ENCODE measurements at regions not wholly inside any gene's neighbourhood (a gene's known extent, or its start where the extent isn't known, plus 50 kb on each side); places are given as distances from the start of the nearest gene placed in this dataset.

DNA sequence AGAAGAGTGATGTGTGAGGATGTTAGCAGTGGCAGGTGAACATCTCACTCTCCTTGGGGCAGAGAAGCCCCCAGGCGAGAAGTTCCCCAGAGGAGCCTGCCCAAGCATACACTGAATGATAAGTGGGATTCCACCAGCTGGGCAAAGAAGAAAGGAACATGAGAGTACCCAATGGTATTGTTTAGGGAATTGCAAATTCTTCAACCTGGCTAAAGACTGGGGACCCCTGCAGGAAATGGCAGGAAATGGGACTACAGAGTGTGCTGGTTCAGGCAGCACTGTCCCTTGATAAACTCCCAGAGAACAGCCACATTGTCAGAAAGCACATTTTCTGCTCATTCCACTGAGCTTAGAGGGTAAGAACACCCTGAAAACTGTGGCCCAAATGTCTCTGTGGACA, 121.3 kb downstream of the RPS29 start:
- DNase-seq (ENCODE audit: low read depth in 2 of 2) = no peak

DNA sequence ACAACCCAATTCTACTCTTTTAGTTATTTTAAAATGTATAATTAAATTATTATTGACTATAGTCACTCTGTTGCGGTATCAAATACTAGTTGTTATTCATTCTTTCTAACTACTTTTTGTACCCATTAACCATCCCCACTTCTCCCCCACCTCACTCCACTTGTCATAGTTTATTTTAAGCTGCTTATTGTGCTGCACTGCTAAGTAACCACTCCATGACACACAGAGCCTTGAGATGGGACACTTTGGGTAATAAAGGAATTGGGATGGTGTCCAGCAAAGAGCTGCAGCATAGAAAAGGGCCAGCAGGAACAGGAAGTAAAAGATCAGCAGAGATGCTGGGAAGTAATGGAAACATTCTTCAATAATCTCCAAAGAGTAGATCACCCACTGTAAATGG, 123.0 kb downstream of the RPS29 start:
- DNase-seq (ENCODE audit: low read depth in 2 of 2) = no peak

DNA sequence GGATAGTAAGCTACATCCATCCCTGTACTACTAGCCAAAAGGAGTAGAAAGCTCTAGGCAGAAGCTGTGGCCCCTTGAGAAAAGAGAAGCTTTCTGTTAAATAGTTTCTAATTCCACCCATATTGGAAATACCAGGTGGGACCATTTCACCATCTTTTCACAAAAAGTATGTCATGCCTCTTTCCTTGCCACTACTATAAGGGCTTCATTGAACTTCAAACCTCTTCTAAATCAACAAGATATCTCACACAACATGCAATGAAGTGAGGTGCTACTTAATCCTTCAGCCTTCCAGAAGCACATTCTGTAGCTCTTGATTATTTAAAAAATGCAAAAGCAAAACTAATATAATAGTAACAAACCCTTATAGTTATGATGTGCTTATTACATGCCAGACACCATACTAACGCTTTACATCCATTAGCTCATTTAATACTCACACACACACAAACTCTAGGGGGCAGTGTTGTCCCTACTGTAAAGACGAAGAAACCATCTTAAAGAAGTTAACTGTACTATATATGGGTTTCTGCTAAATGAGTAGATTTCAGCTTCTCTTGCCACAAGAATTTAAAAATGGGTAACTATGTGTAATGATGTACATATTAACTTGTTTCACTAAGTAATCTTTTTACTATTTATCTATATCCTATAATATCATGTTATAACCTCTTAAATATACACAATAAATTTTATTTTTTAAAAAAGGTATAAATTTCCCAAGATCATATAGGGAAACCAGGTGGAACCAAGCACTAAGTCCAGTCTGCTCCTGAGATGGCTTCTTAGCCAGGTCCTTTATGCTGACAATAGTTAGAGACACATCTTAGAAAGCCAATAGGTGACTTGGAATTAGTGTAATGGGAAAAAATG, 124.4 kb downstream of the RPS29 start:
- DNase-seq (ENCODE audit: low read depth in 2 of 2) = peak; percentile 7 to 33

DNA sequence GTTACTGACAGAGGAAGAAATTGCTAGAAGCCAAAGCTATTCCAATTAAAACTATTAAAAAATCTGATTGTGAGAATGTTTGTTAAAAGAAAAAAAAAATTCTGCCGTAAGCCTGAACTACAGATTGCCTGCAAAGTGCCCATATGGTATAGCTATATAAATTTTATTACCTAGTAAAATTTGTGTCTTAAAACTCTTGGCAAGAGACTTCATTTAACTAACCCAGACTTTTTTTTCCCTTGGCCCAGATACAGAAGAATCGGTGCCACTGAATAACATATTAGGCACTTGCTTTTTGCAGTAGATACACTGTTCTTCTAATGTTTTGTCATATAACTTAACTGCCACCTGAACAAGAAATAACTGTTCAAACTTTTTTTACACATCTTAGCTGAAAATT, 125.5 kb downstream of the RPS29 start:
- DNase-seq (ENCODE audit: low read depth in 2 of 2) = no peak

DNA sequence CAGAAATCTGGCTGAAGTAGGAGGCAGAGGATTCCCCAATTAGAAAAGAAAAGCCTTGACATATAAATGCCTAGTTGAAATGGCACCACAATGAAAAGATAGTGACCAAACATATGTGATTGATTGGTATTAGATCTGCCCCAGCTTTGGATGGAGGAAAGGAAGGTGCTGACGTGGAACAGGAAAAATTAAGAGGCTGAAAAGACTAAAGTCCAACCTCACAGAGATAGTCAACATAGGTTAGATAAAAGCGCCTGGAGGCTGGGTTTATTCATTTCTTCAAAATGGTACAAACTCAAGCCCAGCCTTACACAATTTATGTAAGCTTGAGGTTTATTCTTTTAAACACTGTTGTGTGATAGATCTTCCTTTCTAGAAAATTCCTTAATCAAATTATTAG, 129.6 kb downstream of the RPS29 start:
- no peak for DNase-seq (ENCODE audit: low read depth in 2 of 2)

DNA sequence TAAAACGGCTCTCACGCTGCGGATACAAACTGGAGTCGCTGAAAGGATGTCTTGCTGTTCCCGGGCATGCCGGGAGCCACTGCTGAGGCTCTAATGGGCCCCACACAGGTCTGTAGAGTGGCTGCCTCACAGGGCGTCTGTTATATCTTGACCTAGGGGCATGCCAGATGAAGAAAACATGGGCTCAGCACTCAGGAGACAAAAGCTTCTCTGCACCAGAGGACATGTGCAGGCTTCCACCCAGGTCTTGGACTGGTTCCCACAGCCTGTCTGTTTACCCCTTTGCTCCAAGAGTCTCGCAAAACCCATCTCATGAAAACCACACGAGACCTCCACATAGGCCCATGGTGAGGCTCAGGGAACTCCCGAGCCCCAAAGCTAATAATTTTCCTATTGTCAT, 134.2 kb downstream of the RPS29 start:
- DNase-seq (ENCODE audit: low read depth in 2 of 2) = no peak

DNA sequence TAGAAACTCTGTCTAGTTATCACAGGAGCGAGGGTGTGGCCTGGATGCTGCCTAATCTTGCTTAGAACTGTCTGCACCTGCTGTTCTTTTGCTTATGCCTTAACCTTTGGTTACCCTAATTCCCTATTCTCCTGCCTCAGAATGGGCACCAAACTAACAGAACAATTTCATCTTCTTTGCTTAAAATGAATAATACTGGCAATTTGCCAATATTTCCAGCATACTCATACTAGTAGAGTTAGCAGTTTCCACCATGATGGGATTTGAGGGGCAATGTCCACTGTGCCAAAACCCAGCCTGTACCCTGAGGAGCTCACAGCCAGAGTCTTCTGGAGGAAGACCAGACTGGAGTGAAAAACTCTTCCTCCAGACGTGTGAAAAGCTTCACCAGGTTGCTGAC, 136.4 kb downstream of the RPS29 start:
- DNase-seq (ENCODE audit: low read depth in 2 of 2) = no peak

DNA sequence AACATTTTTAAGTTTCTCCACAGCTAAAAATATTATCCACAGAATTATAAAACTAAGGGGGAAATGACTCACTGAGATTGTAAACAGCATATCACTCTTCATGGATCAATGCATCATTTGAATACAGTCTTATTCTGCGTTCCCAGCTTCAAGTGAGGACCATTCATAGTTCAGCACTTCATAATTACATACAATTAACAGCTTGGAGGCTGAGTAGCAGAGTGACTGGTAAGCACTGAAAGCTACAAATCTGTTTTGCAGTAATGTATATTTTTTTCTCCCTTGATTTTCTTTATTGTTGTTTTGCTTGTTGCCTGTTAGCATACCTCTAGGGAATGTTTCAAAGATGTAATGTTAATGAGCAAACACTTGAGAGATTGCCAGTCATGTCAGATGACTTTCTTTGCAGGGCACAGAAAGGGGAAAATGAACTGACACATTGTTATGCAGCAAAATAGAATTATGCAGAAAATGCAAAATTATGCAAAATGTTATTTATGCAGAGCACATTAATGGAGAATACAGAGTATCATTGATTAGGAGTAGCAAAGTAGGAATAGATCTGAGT, 138.6 kb downstream of the RPS29 start:
- no peak for DNase-seq (ENCODE audit: low read depth in 2 of 2)

DNA sequence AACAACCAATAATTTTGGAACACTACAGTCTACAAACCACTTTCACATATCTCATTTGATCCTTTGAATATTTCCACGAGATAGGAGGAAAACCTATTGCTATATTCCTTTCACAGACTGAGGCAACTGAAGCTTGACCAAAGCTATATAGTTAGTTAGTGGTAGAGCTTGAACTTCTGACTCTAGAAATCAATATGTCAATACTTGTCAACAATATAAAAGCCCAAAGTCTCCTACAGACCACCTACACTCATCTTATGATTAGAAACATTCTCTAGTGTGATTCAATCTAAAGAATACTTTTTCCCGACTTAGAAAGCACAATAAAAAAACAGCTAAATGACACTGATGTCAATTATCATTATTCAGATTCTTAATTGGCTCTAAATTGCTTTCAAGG, 139.4 kb downstream of the RPS29 start:
- no peak for DNase-seq (ENCODE audit: low read depth in 2 of 2)

DNA sequence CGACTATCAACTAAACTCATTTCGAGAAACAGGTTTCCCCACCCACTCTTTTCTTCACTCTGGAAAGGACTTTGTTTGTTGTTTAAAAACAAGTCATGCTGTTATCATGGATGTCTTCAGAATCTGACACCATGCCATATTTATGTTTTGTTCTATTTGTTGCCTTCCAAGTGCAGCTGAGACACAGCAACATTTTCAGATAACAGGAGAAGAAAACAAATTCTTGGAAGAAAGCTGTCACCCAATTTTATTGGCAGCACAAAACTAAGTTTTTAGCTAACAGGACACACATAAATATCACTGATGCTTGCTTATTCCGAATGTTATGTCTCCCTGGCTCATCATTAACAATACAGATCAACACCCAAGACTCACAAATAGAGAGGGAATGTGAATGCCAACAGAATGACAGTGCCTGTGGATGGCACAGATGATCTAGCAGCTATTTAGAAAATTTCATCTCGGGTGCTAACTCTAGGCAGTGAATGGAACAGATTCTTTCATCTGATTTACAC, 147.9 kb downstream of the RPS29 start:
- no peak for DNase-seq (ENCODE audit: low read depth in 2 of 2)

DNA sequence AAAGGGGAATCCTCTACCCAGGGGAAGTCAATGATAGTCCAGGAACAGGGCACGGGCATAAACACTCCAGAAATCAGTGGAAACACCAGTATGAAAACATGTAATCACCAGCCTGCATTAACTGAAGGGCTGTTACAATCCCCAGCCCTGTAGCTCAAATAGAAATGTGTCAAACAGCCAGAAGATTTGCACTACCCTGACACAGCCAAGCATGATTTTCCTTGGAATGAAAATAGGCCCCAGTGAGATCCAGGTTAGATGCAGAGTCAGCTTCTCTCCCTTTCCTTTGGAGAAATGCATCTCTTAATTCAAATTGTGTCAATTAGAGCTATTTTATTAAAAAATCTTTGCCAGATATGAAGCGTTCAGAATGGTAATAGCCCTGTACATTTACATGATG, 158.1 kb downstream of the RPS29 start:
- DNase-seq (ENCODE audit: low read depth in 2 of 2) = no peak

DNA sequence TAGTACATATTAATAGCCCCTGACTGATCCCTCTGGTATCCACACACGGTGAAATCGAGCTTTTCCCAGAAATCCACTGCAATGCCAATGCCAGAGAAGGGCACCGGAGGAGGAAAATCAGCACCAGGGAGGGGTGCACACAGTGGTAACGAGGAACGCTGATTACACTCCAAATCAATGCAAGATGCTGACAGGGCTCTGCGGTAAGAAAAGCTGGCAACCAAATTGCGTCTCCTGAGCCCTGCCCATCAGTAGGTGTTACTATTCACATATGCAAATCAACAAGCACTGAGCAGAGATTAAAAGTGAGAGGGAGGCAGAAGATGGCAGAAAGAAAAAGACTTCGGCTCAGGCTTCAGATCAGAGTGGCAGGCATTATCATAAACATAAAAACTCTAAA, 159.1 kb downstream of the RPS29 start:
- no peak for DNase-seq (ENCODE audit: low read depth in 2 of 2)

DNA sequence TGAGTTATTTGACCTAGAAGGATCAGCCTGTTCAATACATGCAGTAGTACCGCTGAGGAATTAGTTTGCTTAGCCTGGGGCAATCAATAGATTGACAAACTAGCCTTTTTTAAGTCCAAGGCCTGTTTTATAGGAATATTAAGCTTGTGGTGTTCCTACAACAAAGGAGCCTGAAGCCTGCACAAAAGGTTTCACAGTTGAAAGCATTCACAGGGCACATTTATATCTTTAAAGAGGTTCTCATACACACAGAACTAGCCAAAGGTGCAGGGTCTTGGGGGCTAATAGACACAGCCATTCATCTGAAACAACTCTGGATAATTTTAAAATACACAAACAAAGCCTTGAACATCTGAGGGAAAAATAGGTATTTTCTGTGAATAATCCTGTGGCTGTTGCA, 160.3 kb downstream of the RPS29 start:
- no peak for DNase-seq (ENCODE audit: low read depth in 2 of 2)

DNA sequence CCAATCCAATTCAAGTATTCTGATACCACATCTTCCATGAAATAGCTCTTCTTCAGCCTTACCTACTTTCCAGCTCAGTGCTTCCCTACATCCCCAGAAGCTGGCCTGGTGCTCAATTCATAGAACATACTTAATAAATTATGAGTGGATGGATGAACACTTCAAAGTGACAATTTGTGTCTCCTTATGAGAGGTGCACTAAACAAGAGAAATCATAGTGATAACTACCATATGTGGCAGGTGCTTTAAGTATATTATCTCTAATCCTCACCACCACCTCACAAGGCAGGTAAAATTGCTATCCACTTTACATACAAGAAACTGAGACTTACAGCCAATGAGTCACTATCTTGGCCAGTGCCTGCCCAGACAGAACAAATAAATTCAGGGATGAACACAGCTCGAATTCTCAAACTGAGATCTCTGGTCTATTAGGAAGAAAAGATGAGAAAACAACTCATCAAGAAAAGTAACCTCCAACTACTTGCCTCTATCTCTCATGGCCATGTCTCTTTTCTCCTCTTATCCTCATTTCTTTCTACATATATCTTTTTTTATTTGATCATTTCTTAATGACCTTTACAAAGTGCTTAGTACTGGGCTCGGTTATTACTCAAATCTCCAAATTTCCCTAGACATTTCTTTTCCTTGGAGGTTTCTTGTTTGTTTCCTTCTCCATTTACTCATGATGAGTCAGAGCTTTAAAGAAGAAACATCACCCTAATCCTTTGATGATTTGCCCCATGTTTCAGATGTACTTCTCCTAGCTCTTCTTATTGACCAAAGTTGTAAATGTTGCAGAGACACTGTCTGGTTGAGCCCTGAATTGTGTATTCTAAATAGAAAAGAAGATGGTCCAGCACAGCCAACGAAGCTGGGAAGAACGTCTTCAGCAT, 161.5 kb downstream of the RPS29 start:
- no peak for DNase-seq (ENCODE audit: low read depth in 2 of 2)

DNA sequence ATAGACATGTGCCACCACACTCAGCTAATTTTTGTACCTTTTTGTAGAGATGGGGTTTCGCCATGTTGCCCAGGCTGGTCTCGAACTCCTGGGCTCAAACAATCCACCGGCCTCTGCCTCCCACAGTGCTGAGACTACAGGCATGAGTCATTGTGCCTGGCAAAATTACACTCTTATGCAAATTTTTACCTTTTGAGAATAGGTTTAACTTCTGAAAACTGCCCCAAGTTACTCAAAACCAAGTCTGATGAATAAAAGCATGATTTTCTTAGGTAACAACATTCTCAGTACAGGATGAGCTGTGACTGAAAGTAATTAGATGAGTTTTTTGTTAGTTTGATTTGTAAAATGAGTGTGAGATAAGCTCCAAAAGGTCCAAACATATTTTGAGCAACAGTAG, 166.0 kb downstream of the RPS29 start:
- no peak for DNase-seq (ENCODE audit: low read depth in 2 of 2)

DNA sequence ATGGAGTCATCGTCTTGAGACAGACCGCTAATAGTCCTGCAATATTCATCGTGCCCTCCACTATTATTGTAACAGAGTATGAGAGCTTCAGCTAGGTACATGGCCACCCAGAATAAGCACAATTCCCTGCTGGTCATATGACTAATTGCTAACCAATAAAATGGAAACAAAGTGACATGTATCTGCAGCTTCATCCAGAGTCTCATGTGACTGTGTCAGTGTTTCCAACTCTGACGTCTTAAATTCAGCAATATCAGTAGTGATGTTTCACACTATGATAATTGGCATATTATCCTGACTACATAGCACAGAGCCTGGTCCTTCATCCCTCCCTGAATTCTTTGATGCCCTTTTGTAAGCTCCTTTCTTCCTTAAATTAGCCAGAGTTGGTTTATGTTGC, 167.4 kb downstream of the RPS29 start:
- DNase-seq (ENCODE audit: low read depth in 2 of 2) = no peak

DNA sequence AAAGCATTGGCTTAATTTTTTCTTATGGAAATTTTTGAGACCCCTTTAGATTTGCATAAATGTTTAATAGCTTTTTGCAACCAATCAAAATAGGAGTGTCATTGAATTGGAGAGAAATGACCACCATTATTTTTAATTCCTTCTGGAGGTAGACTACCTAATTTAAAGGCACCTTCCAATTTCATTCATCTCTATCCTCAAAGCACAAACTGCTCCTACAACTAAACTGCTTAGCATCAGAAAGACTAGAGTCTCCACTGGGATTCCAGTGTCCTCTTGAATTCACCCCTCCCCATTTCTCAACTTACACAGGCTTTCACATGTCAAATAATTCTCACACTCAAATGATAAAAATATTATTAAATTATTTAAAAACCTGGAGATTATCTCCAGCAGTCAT, 168.4 kb downstream of the RPS29 start:
- DNase-seq (ENCODE audit: low read depth in 2 of 2) = no peak

DNA sequence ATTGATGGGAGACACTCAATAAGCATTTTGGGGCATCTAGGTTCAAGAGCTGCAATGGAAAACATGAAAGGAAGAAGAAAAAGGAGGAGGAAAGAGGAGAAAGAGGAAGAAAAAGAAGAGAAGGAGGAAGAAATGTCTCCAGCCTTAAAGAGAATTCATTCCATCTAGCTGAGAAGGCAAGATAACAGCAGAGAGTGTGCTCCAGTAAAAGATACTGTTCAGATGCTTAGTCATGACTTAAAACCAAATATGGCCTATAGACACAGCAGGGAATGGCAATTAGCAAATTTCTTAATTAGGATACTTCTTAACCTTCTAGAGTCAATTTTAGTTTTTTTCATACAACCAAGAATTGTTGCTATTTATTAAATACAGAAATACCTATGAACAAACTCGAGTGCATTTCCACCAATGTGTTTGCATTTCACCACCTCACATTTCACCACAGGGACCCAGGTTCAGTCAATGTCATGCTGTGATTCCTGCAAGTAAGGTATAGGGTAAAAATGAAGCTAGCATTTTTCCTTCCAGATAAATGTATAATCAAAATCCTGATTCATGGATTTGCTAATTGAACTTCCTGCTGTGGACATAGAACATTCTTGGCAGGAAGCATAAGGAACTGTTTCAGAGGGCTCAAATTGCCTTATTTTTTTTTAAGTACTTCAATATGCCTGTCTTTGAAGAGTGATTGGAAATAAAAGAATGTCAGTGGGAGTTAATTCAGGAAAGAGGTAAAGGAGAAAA, 177.8 kb downstream of the RPS29 start:
- DNase-seq (ENCODE audit: low read depth in 2 of 2) = no peak

DNA sequence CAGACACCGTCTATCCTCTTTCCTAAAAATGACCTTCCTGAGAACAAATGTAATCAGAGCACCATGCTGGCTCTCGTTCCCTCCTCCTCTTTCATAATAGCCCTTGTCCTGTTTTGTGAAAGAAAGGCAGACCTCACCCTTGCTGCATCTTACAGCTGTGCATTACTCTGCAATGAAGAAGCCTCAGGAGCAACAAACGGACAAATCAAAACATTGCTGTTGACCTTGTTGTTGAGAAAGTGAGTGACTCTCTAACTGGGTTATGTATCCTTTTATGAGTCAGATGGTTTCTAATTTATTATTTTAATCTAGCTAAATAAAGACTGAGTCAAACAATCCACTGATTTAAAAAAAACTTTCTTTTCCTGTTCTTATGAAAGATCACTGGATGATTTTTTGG, 180.9 kb downstream of the RPS29 start:
- no peak for DNase-seq (ENCODE audit: low read depth in 2 of 2)

DNA sequence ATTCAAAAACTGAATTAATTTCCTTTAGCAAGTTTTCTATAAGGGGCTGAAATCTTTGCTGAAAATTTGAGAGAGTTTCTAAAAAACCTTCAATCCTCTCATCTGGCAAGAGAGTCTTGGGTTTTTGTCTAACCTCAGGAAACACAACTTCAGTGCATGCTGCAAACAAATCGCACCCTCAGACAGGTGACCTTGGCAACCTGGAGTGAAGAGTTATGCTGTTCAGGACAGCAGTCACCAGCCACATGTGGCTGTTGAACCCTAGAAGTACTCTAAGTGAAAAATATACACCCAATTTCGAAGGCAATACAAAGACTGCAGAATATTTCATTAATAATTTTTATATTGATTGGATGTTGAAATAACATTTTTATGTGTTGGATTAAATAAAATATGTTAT, 184.8 kb downstream of the RPS29 start:
- DNase-seq (ENCODE audit: low read depth in 2 of 2) = no peak

DNA sequence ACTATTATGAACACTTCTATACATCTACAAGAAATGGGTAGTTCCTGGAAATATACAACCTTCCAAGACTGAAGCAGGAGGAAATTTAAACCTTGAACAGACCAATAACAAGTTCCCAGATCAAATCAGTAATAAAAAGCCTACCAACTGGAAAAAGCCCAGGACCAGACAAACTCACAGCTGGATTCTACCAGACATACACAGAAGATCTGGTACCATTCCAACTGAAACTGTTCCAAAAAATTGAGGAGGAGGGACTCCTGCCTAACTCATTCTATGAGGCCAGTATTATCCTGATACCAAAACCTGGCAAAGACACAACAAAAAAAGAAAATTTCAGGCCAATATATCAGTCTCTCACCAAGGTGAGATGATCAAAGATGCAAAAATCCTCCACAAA, 189.4 kb downstream of the RPS29 start:
- DNase-seq (ENCODE audit: low read depth in 2 of 2) = no peak

DNA sequence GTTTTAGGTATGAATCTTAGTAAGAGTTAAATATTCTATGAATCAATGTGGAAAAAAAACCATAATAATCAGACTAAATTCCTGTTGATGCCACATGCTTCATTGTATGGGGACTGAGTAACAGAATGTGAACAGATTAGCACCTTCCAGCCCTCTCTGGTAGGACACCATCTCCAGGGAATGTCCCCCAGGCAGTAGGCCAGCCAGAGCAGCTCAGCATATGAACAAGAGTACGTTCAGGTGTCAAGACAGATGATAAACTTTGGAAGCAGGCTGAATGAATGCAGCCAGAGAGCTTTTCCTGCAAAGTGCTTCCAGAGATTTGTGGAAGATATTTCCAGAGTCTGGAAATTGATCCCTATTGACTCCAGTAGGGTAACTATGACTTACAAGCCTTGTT, 204.4 kb downstream of the RPS29 start:
- no peak for DNase-seq (ENCODE audit: low read depth in 2 of 2)
